ENCODE measurements at regions not wholly inside any gene's neighbourhood (a gene's known extent, or its start where the extent isn't known, plus 50 kb on each side); places are given as distances from the start of the nearest gene placed in this dataset.

GRCh38 chr2:120428748-120429147, 82.8 kb downstream of the INHBB start:
- H3K27ac ChIP-seq (ENCODE audit: extremely low read depth, low read depth, low read length): no peak overlapping the region
- in situ Hi-C loops (cut with MboI): no loop called here

DNA sequence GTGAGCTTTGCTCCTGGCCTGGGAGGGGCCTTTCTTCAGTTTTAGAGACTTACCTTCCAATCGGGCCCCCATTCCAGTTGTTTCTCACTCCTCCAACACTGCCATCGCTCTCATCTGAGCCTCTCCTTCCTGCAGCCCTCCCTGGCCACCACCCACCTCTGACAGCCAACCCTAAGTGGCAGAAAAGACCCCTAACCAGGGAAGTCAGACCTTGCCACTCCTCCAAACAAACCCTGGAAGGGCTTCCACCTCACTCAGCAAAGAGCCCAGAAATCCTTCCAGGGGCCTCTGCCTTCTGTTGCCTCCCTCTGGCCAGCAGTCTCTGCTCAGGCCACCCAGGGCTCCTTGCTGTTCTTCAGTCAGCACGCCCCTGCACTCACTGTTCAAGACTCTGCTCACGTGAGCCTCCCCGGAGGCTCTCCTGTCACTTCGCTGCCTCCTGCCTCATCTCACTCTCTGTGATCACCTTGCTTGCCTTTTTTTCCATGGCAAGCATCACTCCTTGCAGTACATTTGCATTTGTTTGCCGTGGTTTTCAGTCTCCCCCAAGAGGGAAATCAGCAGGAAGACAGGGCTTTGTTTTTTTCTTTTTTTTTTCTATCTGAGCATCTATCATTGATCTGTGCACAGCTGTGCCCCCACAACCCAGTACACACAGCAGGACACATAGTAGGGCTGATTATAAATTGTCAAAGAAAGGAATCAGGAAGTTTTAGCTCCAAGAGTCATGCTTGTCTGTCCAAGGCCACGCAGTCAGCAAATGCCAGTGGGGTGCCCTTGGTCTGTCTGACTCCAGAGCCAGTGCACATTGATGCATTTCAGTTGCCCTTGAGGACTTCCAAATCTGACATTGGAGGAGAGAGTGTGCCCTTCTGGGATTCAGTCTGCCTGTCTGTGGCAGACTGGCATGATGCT, 83.9 kb downstream of the INHBB start:
- Histone ChIP-seq H3K27me3 (ENCODE audit: control insufficient read depth in 2 of 2, insufficient read depth in 2 of 2, low read length in 2 of 2) (peaks cover 9 to 53% of the 10 kb centered on the region in 2 experiments; a peak in 4 of 5 replicates), H4K20me1 (replicated peaks; ENCODE audit: control insufficient read depth, insufficient read depth, low read length) (no peaks in the 10 kb centered on the region), H3K9me3 (replicated peaks; ENCODE audit: control insufficient read depth, insufficient read depth, low read depth, low read length) (no peaks in the 10 kb centered on the region), H3K4me3 (no peak overlapping the region), H3K4me1 (replicated peaks in 1 of 2; ENCODE audit: control insufficient read depth in 2 of 2, insufficient read depth in 2 of 2, low read length in 2 of 2) (no peaks in the 10 kb centered on the region), H3K9me1 (ENCODE audit: control insufficient read depth, insufficient read depth, low read length) (no peaks in the 10 kb centered on the region), H2AFZ (ENCODE audit: low read depth, low read length) (no peak overlapping the region), H3K4me2 (ENCODE audit: insufficient read depth, low read length) (no peak overlapping the region), H3K9ac (ENCODE audit: insufficient read depth in 1 of 2, low read depth in 2 of 2, low read length in 2 of 2) (no peak overlapping the region), H3K36me3 (ENCODE audit: control insufficient read depth, insufficient read depth, low read length) (no peaks in the 10 kb centered on the region), H3K79me2 (ENCODE audit: control insufficient read depth, insufficient read depth, low read length) (no peaks in the 10 kb centered on the region), H3K27ac (ENCODE audit: extremely low read depth, low read depth, low read length) (no peak overlapping the region)
- ATAC-seq: peak; percentile 33; the same call in 1 of the 3 replicates
- ChIA-PET POLR2A (no interaction called here), CTCF (ENCODE audit: low intra/inter-chr PET ratio) (no interaction called here)
- intact Hi-C loops (cut with micrococcal nuclease): no loop called here
- no peak for FAIRE-seq
- no peak for DNase-seq (ENCODE audit: extremely low read depth in 1 of 4, low spot score in 3 of 4)
- BruUV-seq (replicated peaks): no TSS peak
- in situ Hi-C loops (cut with MboI): no loop called here
- WGBS (ENCODE audit: insufficient coverage, low coverage, missing lambda C conversion rate): 0% methylated on average over 8 of the region's 8 CpGs
- TF ChIP-seq HMGXB4 (CRISPR knock-in tag; IDR thresholded peaks at IDR 0.05) (no peak), ZBTB12 (CRISPR knock-in tag; IDR thresholded peaks at IDR 0.05) (no peak), RFX7 (CRISPR knock-in tag; IDR thresholded peaks at IDR 0.05) (no peak)
- TF ChIP-seq, protein P1, sequence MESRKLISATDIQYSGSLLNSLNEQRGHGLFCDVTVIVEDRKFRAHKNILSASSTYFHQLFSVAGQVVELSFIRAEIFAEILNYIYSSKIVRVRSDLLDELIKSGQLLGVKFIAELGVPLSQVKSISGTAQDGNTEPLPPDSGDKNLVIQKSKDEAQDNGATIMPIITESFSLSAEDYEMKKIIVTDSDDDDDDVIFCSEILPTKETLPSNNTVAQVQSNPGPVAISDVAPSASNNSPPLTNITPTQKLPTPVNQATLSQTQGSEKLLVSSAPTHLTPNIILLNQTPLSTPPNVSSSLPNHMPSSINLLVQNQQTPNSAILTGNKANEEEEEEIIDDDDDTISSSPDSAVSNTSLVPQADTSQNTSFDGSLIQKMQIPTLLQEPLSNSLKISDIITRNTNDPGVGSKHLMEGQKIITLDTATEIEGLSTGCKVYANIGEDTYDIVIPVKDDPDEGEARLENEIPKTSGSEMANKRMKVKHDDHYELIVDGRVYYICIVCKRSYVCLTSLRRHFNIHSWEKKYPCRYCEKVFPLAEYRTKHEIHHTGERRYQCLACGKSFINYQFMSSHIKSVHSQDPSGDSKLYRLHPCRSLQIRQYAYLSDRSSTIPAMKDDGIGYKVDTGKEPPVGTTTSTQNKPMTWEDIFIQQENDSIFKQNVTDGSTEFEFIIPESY (CRISPR knock-in tag; IDR thresholded peaks at IDR 0.05): no peak

More at GRCh38 chr2:120428748-120429147, 82.8 kb downstream of the INHBB start:
- Histone ChIP-seq H3K36me3 (ENCODE audit: control insufficient read depth, insufficient read depth, low read length) (no peaks in the 10 kb centered on the region), H3K4me2 (ENCODE audit: insufficient read depth, low read length) (no peak overlapping the region), H3K9ac (ENCODE audit: insufficient read depth in 1 of 2, low read depth in 2 of 2, low read length in 2 of 2) (no peak overlapping the region), H3K27me3 (ENCODE audit: control insufficient read depth in 2 of 2, insufficient read depth in 2 of 2, low read length in 2 of 2) (peaks cover 9 to 60% of the 10 kb centered on the region in 2 experiments; a peak in 4 of 5 replicates), H3K9me1 (ENCODE audit: control insufficient read depth, insufficient read depth, low read length) (no peaks in the 10 kb centered on the region), H3K9me3 (replicated peaks; ENCODE audit: control insufficient read depth, insufficient read depth, low read depth, low read length) (no peaks in the 10 kb centered on the region), H3K4me1 (replicated peaks in 1 of 2; ENCODE audit: control insufficient read depth in 2 of 2, insufficient read depth in 2 of 2, low read length in 2 of 2) (no peaks in the 10 kb centered on the region), H4K20me1 (replicated peaks; ENCODE audit: control insufficient read depth, insufficient read depth, low read length) (no peaks in the 10 kb centered on the region), H3K4me3 (no peak overlapping the region), H2AFZ (ENCODE audit: low read depth, low read length) (no peak overlapping the region), H3K79me2 (ENCODE audit: control insufficient read depth, insufficient read depth, low read length) (no peaks in the 10 kb centered on the region)
- ATAC-seq: no peak
- intact Hi-C loops (cut with micrococcal nuclease): no loop called here
- DNase-seq (ENCODE audit: extremely low read depth in 1 of 4, low spot score in 3 of 4): no peak
- TF ChIP-seq, protein P2, sequence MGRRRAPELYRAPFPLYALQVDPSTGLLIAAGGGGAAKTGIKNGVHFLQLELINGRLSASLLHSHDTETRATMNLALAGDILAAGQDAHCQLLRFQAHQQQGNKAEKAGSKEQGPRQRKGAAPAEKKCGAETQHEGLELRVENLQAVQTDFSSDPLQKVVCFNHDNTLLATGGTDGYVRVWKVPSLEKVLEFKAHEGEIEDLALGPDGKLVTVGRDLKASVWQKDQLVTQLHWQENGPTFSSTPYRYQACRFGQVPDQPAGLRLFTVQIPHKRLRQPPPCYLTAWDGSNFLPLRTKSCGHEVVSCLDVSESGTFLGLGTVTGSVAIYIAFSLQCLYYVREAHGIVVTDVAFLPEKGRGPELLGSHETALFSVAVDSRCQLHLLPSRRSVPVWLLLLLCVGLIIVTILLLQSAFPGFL (CRISPR knock-in tag; IDR thresholded peaks at IDR 0.05): no peak
- TF ChIP-seq PCBP2 (IDR thresholded peaks at IDR 0.05; ENCODE audit: low read depth, low read length, poor library complexity, severe bottlenecking): no peak
- no TSS peak for BruUV-seq (replicated peaks)
- FAIRE-seq: no peak
- ChIA-PET CTCF (ENCODE audit: low intra/inter-chr PET ratio) (no interaction called here), POLR2A (no interaction called here)
- WGBS (ENCODE audit: insufficient coverage, low coverage, missing lambda C conversion rate): 1% methylated on average over 6 of the region's 6 CpGs
